ENCODE measurements at regions not wholly inside any gene's neighbourhood (a gene's known extent, or its start where the extent isn't known, plus 50 kb on each side); places are given as distances from the start of the nearest gene placed in this dataset.

DNA sequence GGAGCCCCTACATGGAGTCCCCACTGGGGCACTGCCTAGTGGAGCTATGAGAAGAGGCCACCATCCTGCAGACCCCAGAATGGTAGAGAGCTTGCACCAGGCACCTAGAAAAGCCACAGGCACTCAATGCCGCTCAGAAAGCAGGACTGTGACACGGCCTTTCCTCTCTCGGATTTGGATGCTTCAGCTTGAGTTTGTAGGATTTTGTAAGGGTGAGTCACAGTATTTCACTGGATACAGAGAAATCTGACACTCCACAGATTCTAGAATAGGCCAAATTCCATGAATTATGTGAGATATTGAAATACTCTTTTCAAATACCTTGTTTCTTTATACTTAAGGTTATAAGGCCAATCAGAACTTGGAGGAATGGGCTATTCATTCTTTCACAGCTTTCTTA lies 424.5 kb downstream of the HTR1B start:
- Histone ChIP-seq H3K9me3 (ENCODE audit: insufficient read depth, low read length, severe bottlenecking) (no peaks in the 10 kb centered on the region), H3K4me2 (ENCODE audit: insufficient read depth, low read length) (no peak overlapping the region), H3K27me3 (ENCODE audit: insufficient read depth, low read length, poor library complexity) (no peaks in the 10 kb centered on the region), H4K20me1 (ENCODE audit: insufficient read depth, low read length) (no peaks in the 10 kb centered on the region), H3K36me3 (ENCODE audit: insufficient read depth, low read length) (no peaks in the 10 kb centered on the region), H3K4me1 (ENCODE audit: insufficient read depth, low read length) (no peaks in the 10 kb centered on the region), H2AFZ (ENCODE audit: low read depth, low read length) (no peak overlapping the region), H3K79me2 (ENCODE audit: insufficient read depth, low read length) (no peaks in the 10 kb centered on the region), H3K4me3 (ENCODE audit: low read depth in 1 of 2, low read length in 2 of 2) (no peak overlapping the region), H3K27ac (ENCODE audit: low read length) (no peak overlapping the region), H3K9ac (ENCODE audit: low read depth, low read length) (no peak overlapping the region)
- no peak for TF ChIP-seq EZH2 (IDR thresholded peaks at IDR 0.05; ENCODE audit: borderline replicate concordance, low read depth, low read length, severe bottlenecking)
- TF ChIP-seq, protein P1, sequence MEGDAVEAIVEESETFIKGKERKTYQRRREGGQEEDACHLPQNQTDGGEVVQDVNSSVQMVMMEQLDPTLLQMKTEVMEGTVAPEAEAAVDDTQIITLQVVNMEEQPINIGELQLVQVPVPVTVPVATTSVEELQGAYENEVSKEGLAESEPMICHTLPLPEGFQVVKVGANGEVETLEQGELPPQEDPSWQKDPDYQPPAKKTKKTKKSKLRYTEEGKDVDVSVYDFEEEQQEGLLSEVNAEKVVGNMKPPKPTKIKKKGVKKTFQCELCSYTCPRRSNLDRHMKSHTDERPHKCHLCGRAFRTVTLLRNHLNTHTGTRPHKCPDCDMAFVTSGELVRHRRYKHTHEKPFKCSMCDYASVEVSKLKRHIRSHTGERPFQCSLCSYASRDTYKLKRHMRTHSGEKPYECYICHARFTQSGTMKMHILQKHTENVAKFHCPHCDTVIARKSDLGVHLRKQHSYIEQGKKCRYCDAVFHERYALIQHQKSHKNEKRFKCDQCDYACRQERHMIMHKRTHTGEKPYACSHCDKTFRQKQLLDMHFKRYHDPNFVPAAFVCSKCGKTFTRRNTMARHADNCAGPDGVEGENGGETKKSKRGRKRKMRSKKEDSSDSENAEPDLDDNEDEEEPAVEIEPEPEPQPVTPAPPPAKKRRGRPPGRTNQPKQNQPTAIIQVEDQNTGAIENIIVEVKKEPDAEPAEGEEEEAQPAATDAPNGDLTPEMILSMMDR (IDR thresholded peaks at IDR 0.05; ENCODE audit: borderline replicate concordance, extremely low read depth, low read length, poor library complexity, severe bottlenecking), result no peak
- no peak for DNase-seq
- no peak for ATAC-seq (ENCODE audit: insufficient read depth, low read depth)

DNA sequence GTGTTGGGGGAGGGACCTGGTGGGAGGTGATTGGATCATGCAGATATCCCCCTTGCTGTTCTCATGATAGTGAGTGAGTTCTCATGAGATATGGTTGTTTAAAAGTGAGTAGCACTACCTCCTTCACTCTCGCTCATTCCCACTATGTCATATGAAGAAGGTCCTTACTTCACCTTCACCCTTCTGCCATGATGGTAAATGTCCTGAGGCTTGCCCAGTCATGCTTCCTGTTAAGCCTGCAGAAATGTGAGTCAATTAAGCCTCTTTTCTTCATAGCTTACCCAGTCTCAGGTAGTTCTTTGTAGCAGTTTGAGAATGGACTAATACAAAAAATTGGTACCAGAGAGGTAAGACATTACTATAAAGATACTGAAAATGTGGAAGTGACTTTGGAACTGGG lies 425.9 kb downstream of the HTR1B start:
- no peaks in the 10 kb centered on the region for H3K36me3 ChIP-seq (ENCODE audit: insufficient read depth, low read length)
- no peak overlapping the region for H3K4me3 ChIP-seq (ENCODE audit: low read depth in 1 of 2, low read length in 2 of 2)
- H3K79me2 ChIP-seq (ENCODE audit: insufficient read depth, low read length), result no peaks in the 10 kb centered on the region
- no peak for DNase-seq
- no peaks in the 10 kb centered on the region for H4K20me1 ChIP-seq (ENCODE audit: insufficient read depth, low read length)
- no peak for TF ChIP-seq EZH2 (IDR thresholded peaks at IDR 0.05; ENCODE audit: borderline replicate concordance, low read depth, low read length, severe bottlenecking)
- TF ChIP-seq, protein P1 (IDR thresholded peaks at IDR 0.05; ENCODE audit: borderline replicate concordance, extremely low read depth, low read length, poor library complexity, severe bottlenecking), result no peak
- H3K9ac ChIP-seq (ENCODE audit: low read depth, low read length), result no peak overlapping the region
- no peak overlapping the region for H3K27ac ChIP-seq (ENCODE audit: low read length)
- H3K27me3 ChIP-seq (ENCODE audit: insufficient read depth, low read length, poor library complexity), result no peaks in the 10 kb centered on the region
- no peaks in the 10 kb centered on the region for H3K4me1 ChIP-seq (ENCODE audit: insufficient read depth, low read length)
- no peaks in the 10 kb centered on the region for H3K9me3 ChIP-seq (ENCODE audit: insufficient read depth, low read length, severe bottlenecking)
- no peak overlapping the region for H2AFZ ChIP-seq (ENCODE audit: low read depth, low read length)
- ATAC-seq (ENCODE audit: insufficient read depth, low read depth), result no peak
- no peak overlapping the region for H3K4me2 ChIP-seq (ENCODE audit: insufficient read depth, low read length)

DNA sequence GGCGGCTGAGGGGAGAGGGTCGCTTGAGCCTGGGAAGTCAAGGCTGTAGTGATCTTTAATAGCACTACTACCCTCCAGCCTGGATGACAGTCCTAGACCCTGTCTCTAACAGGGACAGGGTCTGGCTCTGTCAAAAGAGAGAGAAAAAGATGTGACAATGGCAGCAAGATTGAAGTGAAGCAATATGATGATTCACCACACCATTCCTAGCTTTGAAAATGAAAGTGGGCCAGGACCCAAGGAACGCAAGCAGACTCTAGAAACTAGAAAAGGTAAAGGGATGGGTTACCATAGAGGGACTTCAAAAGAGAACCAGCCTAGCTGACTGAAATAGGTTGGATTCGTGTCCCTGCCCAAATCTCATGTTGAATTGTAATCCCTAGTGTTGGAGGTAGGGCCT lies 426.9 kb downstream of the HTR1B start:
- TF ChIP-seq, protein P1 (IDR thresholded peaks at IDR 0.05; ENCODE audit: borderline replicate concordance, extremely low read depth, low read length, poor library complexity, severe bottlenecking), result no peak
- TF ChIP-seq EZH2 (IDR thresholded peaks at IDR 0.05; ENCODE audit: borderline replicate concordance, low read depth, low read length, severe bottlenecking), result no peak
- no peaks in the 10 kb centered on the region for H4K20me1 ChIP-seq (ENCODE audit: insufficient read depth, low read length)
- no peaks in the 10 kb centered on the region for H3K36me3 ChIP-seq (ENCODE audit: insufficient read depth, low read length)
- no peak for DNase-seq
- H3K4me3 ChIP-seq (ENCODE audit: low read depth in 1 of 2, low read length in 2 of 2), result no peak overlapping the region
- H3K79me2 ChIP-seq (ENCODE audit: insufficient read depth, low read length), result no peaks in the 10 kb centered on the region
- H3K27me3 ChIP-seq (ENCODE audit: insufficient read depth, low read length, poor library complexity), result no peaks in the 10 kb centered on the region
- no peak for ATAC-seq (ENCODE audit: insufficient read depth, low read depth)
- no peak overlapping the region for H3K27ac ChIP-seq (ENCODE audit: low read length)
- no peak overlapping the region for H3K9ac ChIP-seq (ENCODE audit: low read depth, low read length)
- no peak overlapping the region for H3K4me2 ChIP-seq (ENCODE audit: insufficient read depth, low read length)
- no peaks in the 10 kb centered on the region for H3K9me3 ChIP-seq (ENCODE audit: insufficient read depth, low read length, severe bottlenecking)
- no peak overlapping the region for H2AFZ ChIP-seq (ENCODE audit: low read depth, low read length)
- H3K4me1 ChIP-seq (ENCODE audit: insufficient read depth, low read length), result no peaks in the 10 kb centered on the region

DNA sequence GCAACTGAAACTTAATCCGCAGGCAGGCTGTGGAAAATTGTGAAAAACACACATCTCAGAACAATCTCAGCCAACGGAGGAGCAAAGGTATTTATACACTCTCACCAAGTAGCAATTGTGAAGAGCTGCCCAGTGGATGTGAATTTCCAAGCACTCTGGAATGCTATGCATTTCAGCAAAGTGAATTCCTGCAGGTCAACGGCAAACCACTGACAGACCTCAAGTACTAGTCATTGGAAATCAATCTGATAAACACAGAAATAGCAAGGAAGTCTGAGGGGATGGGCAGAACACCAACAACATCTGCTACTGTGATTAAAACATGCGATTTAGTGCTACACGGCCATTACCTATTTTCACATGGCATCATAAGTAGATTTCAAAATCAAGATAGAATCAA lies 429.1 kb downstream of the HTR1B start:
- Histone ChIP-seq H3K36me3 (ENCODE audit: insufficient read depth, low read length) (no peaks in the 10 kb centered on the region), H4K20me1 (ENCODE audit: insufficient read depth, low read length) (no peaks in the 10 kb centered on the region), H3K79me2 (ENCODE audit: insufficient read depth, low read length) (no peaks in the 10 kb centered on the region), H3K4me2 (ENCODE audit: insufficient read depth, low read length) (no peak overlapping the region), H3K9ac (ENCODE audit: low read depth, low read length) (no peak overlapping the region), H3K27me3 (ENCODE audit: insufficient read depth, low read length, poor library complexity) (no peaks in the 10 kb centered on the region), H3K9me3 (ENCODE audit: insufficient read depth, low read length, severe bottlenecking) (no peaks in the 10 kb centered on the region), H3K4me1 (ENCODE audit: insufficient read depth, low read length) (no peaks in the 10 kb centered on the region), H3K4me3 (ENCODE audit: low read depth in 1 of 2, low read length in 2 of 2) (no peak overlapping the region), H3K27ac (ENCODE audit: low read length) (no peak overlapping the region), H2AFZ (ENCODE audit: low read depth, low read length) (no peak overlapping the region)
- TF ChIP-seq, protein P1 (IDR thresholded peaks at IDR 0.05; ENCODE audit: borderline replicate concordance, extremely low read depth, low read length, poor library complexity, severe bottlenecking), result no peak
- no peak for TF ChIP-seq EZH2 (IDR thresholded peaks at IDR 0.05; ENCODE audit: borderline replicate concordance, low read depth, low read length, severe bottlenecking)
- no peak for ATAC-seq (ENCODE audit: insufficient read depth, low read depth)
- DNase-seq, result no peak

All from DND-41 (cell line).